ENCODE measurements at regions not wholly inside any gene's neighbourhood (a gene's known extent, or its start where the extent isn't known, plus 50 kb on each side); places are given as distances from the start of the nearest gene placed in this dataset.

DNA sequence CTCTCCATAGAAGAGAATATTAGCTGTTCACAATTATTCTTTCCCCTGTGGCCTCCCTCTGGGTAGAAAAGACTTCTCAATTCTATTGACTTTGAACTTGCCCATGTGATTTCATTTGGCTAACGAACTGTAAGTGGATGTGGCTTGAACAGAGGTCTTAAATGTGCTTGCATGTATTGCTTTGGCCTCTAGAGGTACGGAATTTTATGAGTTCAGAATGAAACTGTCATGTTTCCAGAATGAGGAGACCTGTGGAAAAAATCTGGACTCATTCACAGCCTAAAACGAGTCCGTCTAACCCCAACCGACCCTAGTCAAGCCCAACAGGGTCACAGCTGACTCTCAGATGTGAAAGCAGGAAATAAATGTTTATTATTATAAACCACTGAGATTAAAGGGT is 596.7 kb upstream of the UBE2E2 start (continued):
- TF ChIP-seq, protein P1, sequence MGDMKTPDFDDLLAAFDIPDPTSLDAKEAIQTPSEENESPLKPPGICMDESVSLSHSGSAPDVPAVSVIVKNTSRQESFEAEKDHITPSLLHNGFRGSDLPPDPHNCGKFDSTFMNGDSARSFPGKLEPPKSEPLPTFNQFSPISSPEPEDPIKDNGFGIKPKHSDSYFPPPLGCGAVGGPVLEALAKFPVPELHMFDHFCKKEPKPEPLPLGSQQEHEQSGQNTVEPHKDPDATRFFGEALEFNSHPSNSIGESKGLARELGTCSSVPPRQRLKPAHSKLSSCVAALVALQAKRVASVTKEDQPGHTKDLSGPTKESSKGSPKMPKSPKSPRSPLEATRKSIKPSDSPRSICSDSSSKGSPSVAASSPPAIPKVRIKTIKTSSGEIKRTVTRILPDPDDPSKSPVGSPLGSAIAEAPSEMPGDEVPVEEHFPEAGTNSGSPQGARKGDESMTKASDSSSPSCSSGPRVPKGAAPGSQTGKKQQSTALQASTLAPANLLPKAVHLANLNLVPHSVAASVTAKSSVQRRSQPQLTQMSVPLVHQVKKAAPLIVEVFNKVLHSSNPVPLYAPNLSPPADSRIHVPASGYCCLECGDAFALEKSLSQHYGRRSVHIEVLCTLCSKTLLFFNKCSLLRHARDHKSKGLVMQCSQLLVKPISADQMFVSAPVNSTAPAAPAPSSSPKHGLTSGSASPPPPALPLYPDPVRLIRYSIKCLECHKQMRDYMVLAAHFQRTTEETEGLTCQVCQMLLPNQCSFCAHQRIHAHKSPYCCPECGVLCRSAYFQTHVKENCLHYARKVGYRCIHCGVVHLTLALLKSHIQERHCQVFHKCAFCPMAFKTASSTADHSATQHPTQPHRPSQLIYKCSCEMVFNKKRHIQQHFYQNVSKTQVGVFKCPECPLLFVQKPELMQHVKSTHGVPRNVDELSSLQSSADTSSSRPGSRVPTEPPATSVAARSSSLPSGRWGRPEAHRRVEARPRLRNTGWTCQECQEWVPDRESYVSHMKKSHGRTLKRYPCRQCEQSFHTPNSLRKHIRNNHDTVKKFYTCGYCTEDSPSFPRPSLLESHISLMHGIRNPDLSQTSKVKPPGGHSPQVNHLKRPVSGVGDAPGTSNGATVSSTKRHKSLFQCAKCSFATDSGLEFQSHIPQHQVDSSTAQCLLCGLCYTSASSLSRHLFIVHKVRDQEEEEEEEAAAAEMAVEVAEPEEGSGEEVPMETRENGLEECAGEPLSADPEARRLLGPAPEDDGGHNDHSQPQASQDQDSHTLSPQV (IDR thresholded peaks at IDR 0.05), result no peak

DNA sequence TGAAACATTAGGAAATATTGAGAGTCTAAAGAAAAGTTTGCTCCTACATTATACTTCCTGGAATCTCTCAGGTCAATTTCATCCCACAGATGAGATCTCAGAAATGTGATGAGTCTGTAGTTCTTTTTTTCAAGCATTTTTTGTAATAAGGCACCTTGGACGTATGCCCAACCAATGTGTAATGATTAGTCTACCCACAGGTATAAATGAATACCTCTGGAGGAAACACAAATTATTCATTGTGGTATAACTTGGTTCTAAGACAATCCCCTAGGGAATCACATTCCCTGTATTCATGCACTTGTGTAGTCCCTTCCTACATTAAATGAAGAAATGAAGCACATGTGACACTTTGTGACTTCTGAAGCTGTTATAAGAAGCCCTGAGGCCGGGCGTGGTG is 596.2 kb upstream of the UBE2E2 start:
- H3K4me2 ChIP-seq (ENCODE audit: insufficient read depth, low read length), result no peak overlapping the region
- no peak overlapping the region for H3K9ac ChIP-seq (ENCODE audit: insufficient read depth in 1 of 2, low read depth in 2 of 2, low read length in 2 of 2)
- no peaks in the 10 kb centered on the region for H3K36me3 ChIP-seq (ENCODE audit: control insufficient read depth, insufficient read depth, low read length)
- no peak overlapping the region for H2AFZ ChIP-seq (ENCODE audit: low read depth, low read length)
- in situ Hi-C loops (cut with MboI) (no loop called here), intact Hi-C loops (cut with micrococcal nuclease) (no loop called here)
- H4K20me1 ChIP-seq (replicated peaks; ENCODE audit: control insufficient read depth, insufficient read depth, low read length), result no peaks in the 10 kb centered on the region
- H3K27ac ChIP-seq (ENCODE audit: extremely low read depth, low read depth, low read length), result no peak overlapping the region
- no peaks in the 10 kb centered on the region for H3K79me2 ChIP-seq (ENCODE audit: control insufficient read depth, insufficient read depth, low read length)
- H3K9me1 ChIP-seq (ENCODE audit: control insufficient read depth, insufficient read depth, low read length), result no peaks in the 10 kb centered on the region
- DNase-seq (ENCODE audit: extremely low read depth in 1 of 4, low spot score in 3 of 4), result no peak
- no TSS peak for BruUV-seq (replicated peaks)
- CTCF ChIA-PET (ENCODE audit: low intra/inter-chr PET ratio), result no interaction called here
- POLR2A ChIA-PET, result no interaction called here
- ATAC-seq, result no peak
- no peaks in the 10 kb centered on the region for H3K4me1 ChIP-seq (replicated peaks in 1 of 2; ENCODE audit: control insufficient read depth in 2 of 2, insufficient read depth in 2 of 2, low read length in 2 of 2)
- TF ChIP-seq SREBF2 (CRISPR knock-in tag; IDR thresholded peaks at IDR 0.05), result no peak
- no peak for TF ChIP-seq HDAC2 (IDR thresholded peaks at IDR 0.05)
- no peak for TF ChIP-seq ZNF584 (CRISPR knock-in tag; IDR thresholded peaks at IDR 0.05; ENCODE audit: low read depth)
- TF ChIP-seq CHD1 (IDR thresholded peaks at IDR 0.05; ENCODE audit: low read length), result no peak
- TF ChIP-seq NFE2 (IDR thresholded peaks at IDR 0.05; ENCODE audit: low read depth), result no peak
- TF ChIP-seq WHSC1 (IDR thresholded peaks at IDR 0.05; ENCODE audit: low read length), result no peak
- no peak for TF ChIP-seq HLTF (IDR thresholded peaks at IDR 0.05)
- TF ChIP-seq PURB (CRISPR knock-in tag; IDR thresholded peaks at IDR 0.05; ENCODE audit: low read depth), result no peak
- TF ChIP-seq, protein P2, sequence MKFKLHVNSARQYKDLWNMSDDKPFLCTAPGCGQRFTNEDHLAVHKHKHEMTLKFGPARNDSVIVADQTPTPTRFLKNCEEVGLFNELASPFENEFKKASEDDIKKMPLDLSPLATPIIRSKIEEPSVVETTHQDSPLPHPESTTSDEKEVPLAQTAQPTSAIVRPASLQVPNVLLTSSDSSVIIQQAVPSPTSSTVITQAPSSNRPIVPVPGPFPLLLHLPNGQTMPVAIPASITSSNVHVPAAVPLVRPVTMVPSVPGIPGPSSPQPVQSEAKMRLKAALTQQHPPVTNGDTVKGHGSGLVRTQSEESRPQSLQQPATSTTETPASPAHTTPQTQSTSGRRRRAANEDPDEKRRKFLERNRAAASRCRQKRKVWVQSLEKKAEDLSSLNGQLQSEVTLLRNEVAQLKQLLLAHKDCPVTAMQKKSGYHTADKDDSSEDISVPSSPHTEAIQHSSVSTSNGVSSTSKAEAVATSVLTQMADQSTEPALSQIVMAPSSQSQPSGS (CRISPR knock-in tag; IDR thresholded peaks at IDR 0.05), result no peak
- TF ChIP-seq PPARD (CRISPR knock-in tag; IDR thresholded peaks at IDR 0.05), result no peak
- TF ChIP-seq DPF2 (IDR thresholded peaks at IDR 0.05), result no peak
- TF ChIP-seq NONO (IDR thresholded peaks at IDR 0.05; ENCODE audit: low read depth in 2 of 2, low read length in 1 of 2), result no peak
- no peak for TF ChIP-seq SNRNP70 (optimal IDR thresholded peaks at IDR 0.05; ENCODE audit: low read depth, low read length)
- no peak for TF ChIP-seq MTA1 (IDR thresholded peaks at IDR 0.05; ENCODE audit: borderline replicate concordance)
- TF ChIP-seq ZNF184 (CRISPR knock-in tag; IDR thresholded peaks at IDR 0.05), result no peak
- no peak for TF ChIP-seq RBM25 (IDR thresholded peaks at IDR 0.05; ENCODE audit: low read depth, low read length, severe bottlenecking)
- TF ChIP-seq CC2D1A (IDR thresholded peaks at IDR 0.05), result no peak
- no peak for TF ChIP-seq ZNF3 (CRISPR knock-in tag; IDR thresholded peaks at IDR 0.05)
- no peak for TF ChIP-seq ZNF263 (CRISPR knock-in tag; IDR thresholded peaks at IDR 0.05; ENCODE audit: borderline replicate concordance)
- WGBS (ENCODE audit: insufficient coverage, low coverage, missing lambda C conversion rate), result 0% methylated on average over 3 of the region's 3 CpGs
- no peaks in the 10 kb centered on the region for H3K27me3 ChIP-seq (ENCODE audit: control insufficient read depth in 2 of 2, insufficient read depth in 2 of 2, low read length in 2 of 2)
- H3K9me3 ChIP-seq (replicated peaks; ENCODE audit: control insufficient read depth, insufficient read depth, low read depth, low read length), result no peaks in the 10 kb centered on the region; the same call in 1 of the 2 replicates
- no peak for FAIRE-seq
- H3K4me3 ChIP-seq, result no peak overlapping the region
